ENCODE measurements at regions not wholly inside any gene's neighbourhood (a gene's known extent, or its start where the extent isn't known, plus 50 kb on each side); places are given as distances from the start of the nearest gene placed in this dataset.

DNA sequence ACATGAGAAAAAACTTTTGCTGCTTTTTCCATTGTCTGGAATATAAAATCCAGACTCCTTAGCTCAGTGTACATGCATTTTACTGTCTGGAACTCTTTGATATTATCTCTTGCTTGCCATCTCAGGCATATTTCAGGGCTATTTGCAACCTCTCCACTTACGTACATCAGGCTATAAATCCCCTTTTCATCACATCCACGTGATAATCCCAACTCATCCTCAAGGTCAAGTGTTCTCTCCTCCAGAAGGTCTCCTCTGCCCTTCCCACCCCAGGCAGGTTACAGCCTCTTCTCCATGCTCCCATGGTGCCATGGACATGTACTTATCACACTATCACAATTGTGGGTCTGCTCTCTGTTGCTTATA is 202.5 kb upstream of the RBMS1 start:
- TF ChIP-seq, protein P1, sequence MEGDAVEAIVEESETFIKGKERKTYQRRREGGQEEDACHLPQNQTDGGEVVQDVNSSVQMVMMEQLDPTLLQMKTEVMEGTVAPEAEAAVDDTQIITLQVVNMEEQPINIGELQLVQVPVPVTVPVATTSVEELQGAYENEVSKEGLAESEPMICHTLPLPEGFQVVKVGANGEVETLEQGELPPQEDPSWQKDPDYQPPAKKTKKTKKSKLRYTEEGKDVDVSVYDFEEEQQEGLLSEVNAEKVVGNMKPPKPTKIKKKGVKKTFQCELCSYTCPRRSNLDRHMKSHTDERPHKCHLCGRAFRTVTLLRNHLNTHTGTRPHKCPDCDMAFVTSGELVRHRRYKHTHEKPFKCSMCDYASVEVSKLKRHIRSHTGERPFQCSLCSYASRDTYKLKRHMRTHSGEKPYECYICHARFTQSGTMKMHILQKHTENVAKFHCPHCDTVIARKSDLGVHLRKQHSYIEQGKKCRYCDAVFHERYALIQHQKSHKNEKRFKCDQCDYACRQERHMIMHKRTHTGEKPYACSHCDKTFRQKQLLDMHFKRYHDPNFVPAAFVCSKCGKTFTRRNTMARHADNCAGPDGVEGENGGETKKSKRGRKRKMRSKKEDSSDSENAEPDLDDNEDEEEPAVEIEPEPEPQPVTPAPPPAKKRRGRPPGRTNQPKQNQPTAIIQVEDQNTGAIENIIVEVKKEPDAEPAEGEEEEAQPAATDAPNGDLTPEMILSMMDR (optimal IDR thresholded peaks at IDR 0.05 in 1 of 3, IDR thresholded peaks at IDR 0.05 in 1 of 3, conservative IDR thresholded peaks at IDR 0.05 in 1 of 3; ENCODE audit: extremely low read depth in 1 of 3, insufficient read depth in 2 of 3, low read length in 3 of 3): no peak
- no peak for TF ChIP-seq EZH2 (IDR thresholded peaks at IDR 0.05; ENCODE audit: low read length)

Measured in keratinocyte (primary cell).